ENCODE measurements at regions not wholly inside any gene's neighbourhood (a gene's known extent, or its start where the extent isn't known, plus 50 kb on each side); places are given as distances from the start of the nearest gene placed in this dataset.
"Not testable (repeated sequence)": the region's sequence is repeated elsewhere in the genome, so short reads cannot be mapped to it uniquely, and the experiment has no call there.

GRCh38 chr6:152811785-152812184, 61.2 kb downstream of the VIP start:
- no peak for DNase-seq

- no peak for DNase-seq
Observed at GRCh38 chr6:152815230-152815872, 64.8 kb downstream of the VIP start.

- DNase-seq, result no peak
Observed at GRCh38 chr6:152816055-152816454, 65.5 kb downstream of the VIP start.

GRCh38 chr6:152821525-152821924, 70.9 kb downstream of the VIP start:
- DNase-seq, result no peak

GRCh38 chr6:152824666-152825065, 74.1 kb downstream of the VIP start:
- DNase-seq, result no peak

- DNase-seq, result no peak
Observed at GRCh38 chr6:152828431-152828830, 77.8 kb downstream of the VIP start.

- DNase-seq, result not testable (repeated sequence)
Observed at GRCh38 chr6:152834366-152834765, 83.8 kb downstream of the VIP start.

- no peak for DNase-seq
Observed at GRCh38 chr6:152836523-152836922, 85.9 kb downstream of the VIP start.

- DNase-seq, result no peak
Observed at GRCh38 chr6:152845421-152845820, 94.8 kb downstream of the VIP start.

GRCh38 chr6:152846825-152847224, 96.2 kb downstream of the VIP start:
- DNase-seq, result no peak

GRCh38 chr6:152848919-152849318, 98.3 kb downstream of the VIP start:
- no peak for DNase-seq

GRCh38 chr6:152854086-152854795, 103.6 kb downstream of the VIP start:
- no peak for DNase-seq

GRCh38 chr6:152858141-152858540, 107.5 kb downstream of the VIP start:
- no peak for DNase-seq

- no peak for DNase-seq
Observed at GRCh38 chr6:152859225-152859624, 108.6 kb downstream of the VIP start.

- peak; percentile 34 for DNase-seq
Observed at GRCh38 chr6:152863618-152864326, 113.2 kb downstream of the VIP start.

GRCh38 chr6:152874267-152874666, 108.6 kb downstream of the FBXO5 start:
- no peak for DNase-seq

GRCh38 chr6:152874846-152875568, 107.8 kb downstream of the FBXO5 start:
- DNase-seq, result no peak

GRCh38 chr6:152879681-152880080, 103.2 kb downstream of the FBXO5 start:
- DNase-seq, result no peak

- DNase-seq, result no peak
Observed at GRCh38 chr6:152893187-152893586, 89.7 kb downstream of the FBXO5 start.

GRCh38 chr6:152896923-152897322, 85.9 kb downstream of the FBXO5 start:
- no peak for DNase-seq

- DNase-seq, result peak; percentile 35
Observed at GRCh38 chr6:152897807-152898399, 84.9 kb downstream of the FBXO5 start.

- DNase-seq, result no peak
Observed at GRCh38 chr6:152904678-152905077, 78.2 kb downstream of the FBXO5 start.
